22Rv1 (cell line): ENCODE measurements at regions not wholly inside any gene's neighbourhood (a gene's known extent, or its start where the extent isn't known, plus 50 kb on each side); places are given as distances from the start of the nearest gene placed in this dataset.

Experiments used
- H3K27ac ChIP-seq: fragments of 450-650 bp; 2 replicates; pipeline ENCODE4 v1.5.1; 2017
- CTCF ChIP-seq: fragments of 450-650 bp; IDR thresholded peaks from 2 replicates; pipeline ENCODE4 v1.5.1; 2017; ENCODE audit warnings: mild to moderate bottlenecking
- ZFX ChIP-seq: fragments of 450-650 bp; IDR thresholded peaks from 2 replicates; pipeline ENCODE4 v1.6.1; 2017; ENCODE audit warnings: antibody characterized with exemption, borderline replicate concordance

- TF ChIP-seq ZFX (no peak), CTCF (no peak)
- no peak overlapping the region for H3K27ac ChIP-seq
Measured at GRCh38 chr13:73292127-73292526, 233.3 kb downstream of the KLF5 start.

- no peak overlapping the region for H3K27ac ChIP-seq
Measured at GRCh38 chr13:73290844-73291243, 232.0 kb downstream of the KLF5 start.

GRCh38 chr13:73288596-73288995 lies 229.8 kb downstream of the KLF5 start:
- H3K27ac ChIP-seq = peak overlapping the region; percentile 65; the same call in 1 of the 2 replicates
- TF ChIP-seq CTCF (no peak), ZFX (no peak)

More at GRCh38 chr13:73290844-73291243, 232.0 kb downstream of the KLF5 start:
- no peak for TF ChIP-seq ZFX
- TF ChIP-seq CTCF = no peak

GRCh38 chr13:73287831-73288230 lies 229.0 kb downstream of the KLF5 start:
- H3K27ac ChIP-seq = peak overlapping the region; percentile 65
- TF ChIP-seq ZFX (no peak), CTCF (no peak)

GRCh38 chr13:73286942-73287620 lies 228.3 kb downstream of the KLF5 start:
- H3K27ac ChIP-seq = peak overlapping the region; percentile 65
- TF ChIP-seq ZFX (no peak), CTCF (no peak)

GRCh38 chr13:73286177-73286576 lies 227.4 kb downstream of the KLF5 start:
- TF ChIP-seq CTCF = peak; percentile 40
- no peak for TF ChIP-seq ZFX
- no peak overlapping the region for H3K27ac ChIP-seq

- no peak overlapping the region for H3K27ac ChIP-seq
- no peak for TF ChIP-seq CTCF
- no peak for TF ChIP-seq ZFX
Measured at GRCh38 chr13:73284081-73284874, 225.5 kb downstream of the KLF5 start.
